Neural crest cell (in vitro differentiated cells): ENCODE measurements at regions not wholly inside any gene's neighbourhood (a gene's known extent, or its start where the extent isn't known, plus 50 kb on each side); places are given as distances from the start of the nearest gene placed in this dataset.

Source experiments
- DNase-seq: peaks from one replicate; pipeline ENCODE4 v3.0.0; 2021; ENCODE audit warnings: low read depth, mixed read lengths, low spot score
- H3K27ac Mint-ChIP-seq: one replicate; pipeline ENCODE4 v1.8.0; 2021; ENCODE audit warnings: mild to moderate bottlenecking, mixed read lengths; ENCODE audit not compliant: unreplicated experiment
- H3K27me3 Mint-ChIP-seq: 2 replicates; pipeline ENCODE4 v1.8.0; 2021; ENCODE audit warnings: low read depth, mild to moderate bottlenecking, mixed read lengths
- H3K36me3 Mint-ChIP-seq: 2 replicates; pipeline ENCODE4 v1.8.0; 2021; ENCODE audit warnings: low read depth, mild to moderate bottlenecking, mixed read lengths
- H3K4me1 Mint-ChIP-seq: 2 replicates; pipeline ENCODE4 v1.8.0; 2021; ENCODE audit warnings: mixed read lengths
- H3K4me3 Mint-ChIP-seq: one replicate; pipeline ENCODE4 v1.8.0; 2021; ENCODE audit warnings: mild to moderate bottlenecking, mixed read lengths
- H3K9me3 Mint-ChIP-seq: 2 replicates; pipeline ENCODE4 v1.8.0; 2021; ENCODE audit warnings: mixed read lengths
- TF ChIP-seq, protein P1 (sequence below): fragments of 200-600 bp; sonication (generic); conservative IDR thresholded peaks from 2 replicates; pipeline ENCODE4 v1.5.0; 2021; ENCODE audit warnings: antibody characterized with exemption, mild to moderate bottlenecking

DNA sequence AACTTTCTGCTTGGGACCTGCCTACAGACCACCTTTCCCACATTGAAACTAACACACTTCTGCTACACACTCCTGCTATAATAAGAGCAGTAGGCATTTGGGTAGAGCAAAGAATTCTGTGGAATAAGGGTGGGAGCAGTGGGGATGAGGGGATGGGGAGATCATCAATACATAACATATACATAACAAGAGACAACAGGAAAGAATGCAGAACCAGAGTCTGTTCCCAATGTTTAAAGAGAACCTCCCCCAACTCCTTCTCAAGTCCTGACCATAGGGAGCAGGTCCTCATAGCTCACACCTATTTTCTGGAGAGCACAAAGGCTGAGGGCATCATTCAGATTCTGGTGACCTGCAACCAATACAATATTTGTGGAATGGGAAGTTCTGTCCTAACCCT lies 121.6 kb upstream of the BARHL2 start:
- no peak for DNase-seq
- H3K4me1 Mint-ChIP-seq: peaks cover 33% of the 10 kb centered on the region
- peaks cover 4% of the 10 kb centered on the region for H3K36me3 Mint-ChIP-seq
- no peaks in the 10 kb centered on the region for H3K9me3 Mint-ChIP-seq
- peaks cover 80% of the 10 kb centered on the region for H3K27me3 Mint-ChIP-seq
- TF ChIP-seq, protein P1, sequence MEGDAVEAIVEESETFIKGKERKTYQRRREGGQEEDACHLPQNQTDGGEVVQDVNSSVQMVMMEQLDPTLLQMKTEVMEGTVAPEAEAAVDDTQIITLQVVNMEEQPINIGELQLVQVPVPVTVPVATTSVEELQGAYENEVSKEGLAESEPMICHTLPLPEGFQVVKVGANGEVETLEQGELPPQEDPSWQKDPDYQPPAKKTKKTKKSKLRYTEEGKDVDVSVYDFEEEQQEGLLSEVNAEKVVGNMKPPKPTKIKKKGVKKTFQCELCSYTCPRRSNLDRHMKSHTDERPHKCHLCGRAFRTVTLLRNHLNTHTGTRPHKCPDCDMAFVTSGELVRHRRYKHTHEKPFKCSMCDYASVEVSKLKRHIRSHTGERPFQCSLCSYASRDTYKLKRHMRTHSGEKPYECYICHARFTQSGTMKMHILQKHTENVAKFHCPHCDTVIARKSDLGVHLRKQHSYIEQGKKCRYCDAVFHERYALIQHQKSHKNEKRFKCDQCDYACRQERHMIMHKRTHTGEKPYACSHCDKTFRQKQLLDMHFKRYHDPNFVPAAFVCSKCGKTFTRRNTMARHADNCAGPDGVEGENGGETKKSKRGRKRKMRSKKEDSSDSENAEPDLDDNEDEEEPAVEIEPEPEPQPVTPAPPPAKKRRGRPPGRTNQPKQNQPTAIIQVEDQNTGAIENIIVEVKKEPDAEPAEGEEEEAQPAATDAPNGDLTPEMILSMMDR: no peak
- no peak overlapping the region for H3K27ac Mint-ChIP-seq
- H3K4me3 Mint-ChIP-seq: no peak overlapping the region

GRCh38 chr1:90837420-90837819 lies 120.3 kb upstream of the BARHL2 start:
- H3K27ac Mint-ChIP-seq: no peak overlapping the region
- peaks cover 4% of the 10 kb centered on the region for H3K36me3 Mint-ChIP-seq
- H3K9me3 Mint-ChIP-seq: no peaks in the 10 kb centered on the region
- H3K4me1 Mint-ChIP-seq: peaks cover 41% of the 10 kb centered on the region
- no peak overlapping the region for H3K4me3 Mint-ChIP-seq
- TF ChIP-seq, protein P1: no peak
- peaks cover 82% of the 10 kb centered on the region for H3K27me3 Mint-ChIP-seq
- DNase-seq: no peak

DNA sequence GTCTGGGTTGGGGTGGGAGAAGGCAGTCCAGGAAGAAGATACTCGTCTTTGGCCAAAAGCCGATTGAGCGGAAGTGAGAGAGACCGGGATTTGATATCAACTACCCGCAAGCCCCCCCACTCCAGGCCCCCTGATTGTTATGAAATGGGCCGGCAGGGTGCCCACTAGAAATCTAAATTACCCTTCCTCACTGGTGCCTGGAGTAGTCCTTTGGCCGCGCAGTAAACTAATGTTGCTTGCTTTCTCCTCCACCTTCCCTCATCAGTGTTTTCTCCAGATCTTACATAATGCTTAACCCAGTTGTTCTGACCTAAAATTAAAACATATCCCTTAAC lies 119.2 kb upstream of the BARHL2 start:
- Mint-ChIP-seq H3K36me3 (peaks cover 4% of the 10 kb centered on the region), H3K27me3 (peaks cover 86% of the 10 kb centered on the region)

DNA sequence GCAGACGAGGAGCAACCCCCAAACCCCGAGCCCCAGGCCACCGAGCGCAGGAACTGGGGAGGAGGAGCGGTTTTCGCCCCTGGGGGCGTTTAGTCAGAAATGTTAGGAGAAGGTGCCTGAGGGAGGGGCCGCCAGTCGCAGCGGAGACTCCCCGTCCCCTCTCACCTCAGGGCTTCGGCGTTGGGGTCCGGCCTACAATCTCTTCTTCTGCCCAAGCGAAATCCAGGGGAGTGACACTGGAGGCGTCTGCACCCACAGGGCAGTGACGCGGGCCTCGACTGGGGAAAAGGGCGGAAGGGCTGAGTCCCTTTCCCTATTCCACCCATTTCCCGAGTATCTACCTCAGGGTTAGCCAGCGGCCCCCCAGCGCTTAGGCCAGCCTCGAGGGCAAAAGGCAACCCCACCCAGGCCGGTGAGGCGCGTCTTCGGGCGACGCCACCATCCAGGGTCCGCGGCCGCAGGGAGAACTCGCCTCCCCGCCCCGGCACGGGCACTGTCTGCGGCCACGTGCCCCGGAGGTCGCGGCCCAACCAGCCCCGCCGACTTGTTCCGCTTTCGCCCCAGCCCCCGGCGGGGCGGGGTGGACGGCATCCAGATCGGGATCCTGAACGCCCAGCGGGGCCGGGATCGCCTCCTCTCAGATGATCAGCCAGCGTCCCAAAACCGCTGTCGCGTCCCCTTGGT lies 118.7 kb upstream of the BARHL2 start:
- Mint-ChIP-seq H3K36me3 (peaks cover 4% of the 10 kb centered on the region), H3K27ac (no peak overlapping the region), H3K4me1 (peaks cover 35% of the 10 kb centered on the region), H3K9me3 (no peaks in the 10 kb centered on the region), H3K4me3 (no peak overlapping the region), H3K27me3 (peaks cover 88% of the 10 kb centered on the region)
- TF ChIP-seq, protein P1: no peak
- no peak for DNase-seq

More for the DNA sequence above, 119.2 kb upstream of the BARHL2 start:
- no peak for DNase-seq
- H3K4me3 Mint-ChIP-seq: no peak overlapping the region
- TF ChIP-seq, protein P1: no peak
- peaks cover 40% of the 10 kb centered on the region for H3K4me1 Mint-ChIP-seq
- H3K9me3 Mint-ChIP-seq: no peaks in the 10 kb centered on the region
- H3K27ac Mint-ChIP-seq: no peak overlapping the region

DNA sequence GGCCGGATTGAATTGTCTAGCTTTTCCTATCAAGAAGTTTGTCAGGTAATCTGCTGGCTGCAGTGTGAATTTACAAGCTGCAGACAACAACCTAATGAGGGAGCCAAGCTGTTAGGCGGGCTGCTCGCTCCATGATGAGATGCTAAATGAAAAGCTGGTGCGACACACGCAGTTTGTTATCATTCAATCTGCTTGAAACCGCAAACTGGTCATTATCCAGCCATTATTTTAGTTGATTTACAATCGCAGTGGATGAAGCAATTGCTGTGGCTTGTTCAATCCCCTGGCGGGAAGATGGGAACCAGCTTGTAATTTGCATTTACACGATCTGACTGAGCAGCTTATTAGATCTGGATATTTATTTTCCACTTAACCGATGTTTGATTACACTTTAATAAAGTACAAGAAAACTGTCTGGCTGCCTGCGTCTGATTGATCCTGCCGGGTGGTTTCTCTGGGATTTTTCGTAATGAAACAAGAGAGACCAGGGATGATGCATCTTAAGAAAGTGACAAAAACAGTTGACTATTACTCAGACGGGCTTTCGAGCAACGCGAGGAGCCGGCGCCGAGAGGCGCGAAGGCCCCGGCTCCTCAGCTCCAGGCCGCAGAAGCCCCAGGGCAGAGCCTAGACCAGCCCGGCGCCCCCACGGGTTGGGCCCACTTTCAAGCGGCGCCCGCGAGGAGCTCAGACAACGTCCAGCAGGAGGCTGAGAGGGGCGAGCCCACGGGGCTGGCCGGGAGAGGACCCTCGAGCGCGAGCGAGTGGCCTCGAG lies 118.0 kb upstream of the BARHL2 start:
- no peak for DNase-seq
- TF ChIP-seq, protein P1: no peak
- Mint-ChIP-seq H3K27me3 (peaks cover 84% of the 10 kb centered on the region), H3K4me1 (peaks cover 28% of the 10 kb centered on the region), H3K9me3 (no peaks in the 10 kb centered on the region), H3K27ac (no peak overlapping the region), H3K36me3 (peaks cover 4% of the 10 kb centered on the region), H3K4me3 (no peak overlapping the region)
